ENCODE measurements at regions not wholly inside any gene's neighbourhood (a gene's known extent, or its start where the extent isn't known, plus 50 kb on each side); places are given as distances from the start of the nearest gene placed in this dataset.

DNA sequence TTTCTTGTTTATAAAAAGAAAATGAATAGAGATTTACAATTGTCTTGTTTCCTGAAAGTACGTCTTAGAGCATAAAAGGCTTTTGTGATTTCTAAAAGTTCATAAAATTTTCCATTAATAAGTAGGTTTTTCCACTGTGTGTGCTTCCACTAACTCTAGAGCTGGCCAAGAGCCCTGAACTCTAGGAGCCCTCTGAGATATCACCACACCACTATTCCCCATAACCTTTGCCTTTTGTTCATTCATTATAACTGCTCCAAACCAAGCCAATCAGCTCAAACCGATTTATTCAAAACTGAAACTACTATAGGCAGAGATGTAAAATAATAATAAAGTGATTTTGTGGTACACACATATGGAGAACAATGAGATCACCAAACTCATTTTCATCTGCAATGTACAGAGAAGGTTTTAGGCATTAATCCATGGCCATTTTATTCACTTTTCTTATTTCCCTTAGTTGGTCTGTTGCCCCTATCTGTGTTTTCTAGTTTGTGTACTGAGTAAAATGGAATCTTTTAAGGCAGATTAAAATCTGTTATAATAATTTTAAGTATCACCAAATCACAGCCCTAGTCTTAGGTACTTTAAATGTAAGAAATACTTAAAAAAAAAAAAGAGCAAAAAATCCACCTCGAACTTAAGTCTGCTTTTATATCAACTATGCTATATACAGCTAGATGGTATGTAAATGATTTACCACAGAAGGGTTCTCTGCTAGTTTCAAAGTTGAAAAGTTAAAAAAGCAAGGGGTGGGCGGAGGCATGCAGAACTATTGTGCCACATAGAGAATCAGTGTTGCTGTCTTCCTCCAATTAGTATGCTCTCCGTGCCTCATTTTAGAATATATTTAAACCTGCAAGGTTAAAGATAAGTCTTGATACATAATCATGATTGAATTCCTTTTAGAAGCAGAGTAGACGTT lies 311.3 kb downstream of the KLF12 start:
- H3K36me3 Mint-ChIP-seq (ENCODE audit: insufficient read depth, unreplicated experiment): peaks cover 7% of the 10 kb centered on the region
- no peak overlapping the region for H3K4me3 Mint-ChIP-seq (ENCODE audit: unreplicated experiment)
- peaks cover 25% of the 10 kb centered on the region for H3K4me1 ChIP-seq
- no peak overlapping the region for H3K4me3 ChIP-seq (ENCODE audit: low read depth, low read length)
- no peaks in the 10 kb centered on the region for H3K27me3 ChIP-seq (replicated peaks; ENCODE audit: control insufficient read depth, insufficient read depth, low read length)
- H3K9me3 Mint-ChIP-seq (ENCODE audit: unreplicated experiment): peaks cover 18% of the 10 kb centered on the region
- DNase-seq: no peak
- peaks cover 5% of the 10 kb centered on the region; the same call in 1 of the 2 replicates for H3K9me3 ChIP-seq
- H3K27me3 Mint-ChIP-seq (ENCODE audit: insufficient read depth, unreplicated experiment): no peaks in the 10 kb centered on the region
- no TSS peak for BruUV-seq (replicated peaks)
- H3K4me1 Mint-ChIP-seq (ENCODE audit: low read depth, unreplicated experiment): peaks cover 35% of the 10 kb centered on the region
- ChIA-PET CTCF (interaction anchor here (0.6 kb wide), 1 partner anchor 21 kb away, joined by 3 read pairs; no protein-coding TSS in a partner anchor), POLR2A (no interaction called here)
- H3K27ac Mint-ChIP-seq (ENCODE audit: unreplicated experiment): no peak overlapping the region
- TF ChIP-seq, protein P1, sequence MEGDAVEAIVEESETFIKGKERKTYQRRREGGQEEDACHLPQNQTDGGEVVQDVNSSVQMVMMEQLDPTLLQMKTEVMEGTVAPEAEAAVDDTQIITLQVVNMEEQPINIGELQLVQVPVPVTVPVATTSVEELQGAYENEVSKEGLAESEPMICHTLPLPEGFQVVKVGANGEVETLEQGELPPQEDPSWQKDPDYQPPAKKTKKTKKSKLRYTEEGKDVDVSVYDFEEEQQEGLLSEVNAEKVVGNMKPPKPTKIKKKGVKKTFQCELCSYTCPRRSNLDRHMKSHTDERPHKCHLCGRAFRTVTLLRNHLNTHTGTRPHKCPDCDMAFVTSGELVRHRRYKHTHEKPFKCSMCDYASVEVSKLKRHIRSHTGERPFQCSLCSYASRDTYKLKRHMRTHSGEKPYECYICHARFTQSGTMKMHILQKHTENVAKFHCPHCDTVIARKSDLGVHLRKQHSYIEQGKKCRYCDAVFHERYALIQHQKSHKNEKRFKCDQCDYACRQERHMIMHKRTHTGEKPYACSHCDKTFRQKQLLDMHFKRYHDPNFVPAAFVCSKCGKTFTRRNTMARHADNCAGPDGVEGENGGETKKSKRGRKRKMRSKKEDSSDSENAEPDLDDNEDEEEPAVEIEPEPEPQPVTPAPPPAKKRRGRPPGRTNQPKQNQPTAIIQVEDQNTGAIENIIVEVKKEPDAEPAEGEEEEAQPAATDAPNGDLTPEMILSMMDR (IDR thresholded peaks at IDR 0.05; ENCODE audit: insufficient read depth in 1 of 2, low read depth in 1 of 2, low read length in 1 of 2, severe bottlenecking in 1 of 2, unreplicated experiment in 1 of 2): no peak
- intact Hi-C loops (cut with micrococcal nuclease; ENCODE audit: unreplicated experiment): no loop called here
- no peaks in the 10 kb centered on the region for H3K36me3 ChIP-seq (ENCODE audit: control insufficient read depth, insufficient read depth, low read length)

DNA sequence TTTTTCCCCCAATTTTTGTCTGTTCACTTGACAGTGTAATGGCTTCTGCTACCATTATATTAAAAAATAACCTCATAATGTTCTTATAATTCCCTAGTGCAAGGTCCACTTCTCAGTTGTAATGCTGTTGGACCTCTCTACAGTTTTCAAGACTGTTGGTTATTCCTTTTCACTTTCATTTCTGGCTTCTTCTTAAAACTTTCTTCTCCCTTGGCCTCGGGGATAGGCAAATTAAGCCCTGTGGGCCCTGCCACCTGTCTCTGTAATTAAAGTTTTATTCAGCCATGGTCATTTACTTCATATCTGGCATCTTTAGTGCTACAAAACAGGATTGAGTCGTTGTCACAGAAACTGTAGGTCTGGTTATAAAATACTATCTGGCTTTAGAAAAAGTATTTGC lies 313.5 kb downstream of the KLF12 start:
- TF ChIP-seq, protein P1 (IDR thresholded peaks at IDR 0.05; ENCODE audit: insufficient read depth in 1 of 2, low read depth in 1 of 2, low read length in 1 of 2, severe bottlenecking in 1 of 2, unreplicated experiment in 1 of 2): no peak
- intact Hi-C loops (cut with micrococcal nuclease; ENCODE audit: unreplicated experiment): no loop called here
- Mint-ChIP-seq H3K27me3 (ENCODE audit: insufficient read depth, unreplicated experiment) (no peaks in the 10 kb centered on the region), H3K36me3 (ENCODE audit: insufficient read depth, unreplicated experiment) (peaks cover 7% of the 10 kb centered on the region), H3K4me3 (ENCODE audit: unreplicated experiment) (no peak overlapping the region), H3K9me3 (ENCODE audit: unreplicated experiment) (peaks cover 18% of the 10 kb centered on the region), H3K4me1 (ENCODE audit: low read depth, unreplicated experiment) (peaks cover 35% of the 10 kb centered on the region), H3K27ac (ENCODE audit: unreplicated experiment) (peak overlapping the region; percentile 89)
- Histone ChIP-seq H3K9me3 (peaks cover 5% of the 10 kb centered on the region; the same call in 1 of the 2 replicates), H3K27me3 (replicated peaks; ENCODE audit: control insufficient read depth, insufficient read depth, low read length) (no peaks in the 10 kb centered on the region), H3K36me3 (ENCODE audit: control insufficient read depth, insufficient read depth, low read length) (no peaks in the 10 kb centered on the region), H3K4me1 (peaks cover 25% of the 10 kb centered on the region), H3K4me3 (ENCODE audit: low read depth, low read length) (no peak overlapping the region)
- BruUV-seq (replicated peaks): no TSS peak
- POLR2A ChIA-PET: no interaction called here
- CTCF ChIA-PET: no interaction called here
- DNase-seq: no peak

DNA sequence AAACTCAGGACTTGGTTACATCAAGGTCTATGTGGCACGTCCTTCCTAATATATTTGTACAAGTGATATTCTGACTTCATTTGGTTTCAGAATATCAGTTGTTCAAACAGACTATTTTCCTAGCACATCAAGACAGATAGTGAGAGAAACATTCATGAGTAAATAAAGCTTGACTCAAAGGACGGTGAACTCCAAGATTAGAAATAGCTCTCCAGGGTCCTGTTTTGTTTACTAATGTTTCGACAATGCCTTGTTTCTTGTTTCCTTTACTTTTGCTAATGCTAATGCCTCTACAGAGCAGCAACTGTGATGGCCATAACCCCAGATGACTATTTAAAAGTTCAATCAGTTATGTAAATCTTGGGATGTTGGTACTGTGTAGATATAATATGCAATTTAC lies 313.9 kb downstream of the KLF12 start:
- DNase-seq: no peak
- ChIA-PET CTCF (interaction anchor here (1.0 kb wide), 1 partner anchor 466 kb away, joined by 3 read pairs; no protein-coding TSS in a partner anchor), POLR2A (no interaction called here)
- Mint-ChIP-seq H3K9me3 (ENCODE audit: unreplicated experiment) (peaks cover 18% of the 10 kb centered on the region), H3K27ac (ENCODE audit: unreplicated experiment) (peak overlapping the region; percentile 89), H3K36me3 (ENCODE audit: insufficient read depth, unreplicated experiment) (peaks cover 7% of the 10 kb centered on the region), H3K4me3 (ENCODE audit: unreplicated experiment) (no peak overlapping the region), H3K27me3 (ENCODE audit: insufficient read depth, unreplicated experiment) (no peaks in the 10 kb centered on the region), H3K4me1 (ENCODE audit: low read depth, unreplicated experiment) (peaks cover 35% of the 10 kb centered on the region)
- no peak overlapping the region for H3K4me3 ChIP-seq (ENCODE audit: low read depth, low read length)
- no peaks in the 10 kb centered on the region for H3K27me3 ChIP-seq (replicated peaks; ENCODE audit: control insufficient read depth, insufficient read depth, low read length)
- peaks cover 5% of the 10 kb centered on the region; the same call in 1 of the 2 replicates for H3K9me3 ChIP-seq
- peaks cover 25% of the 10 kb centered on the region for H3K4me1 ChIP-seq
- BruUV-seq (replicated peaks): no TSS peak
- TF ChIP-seq, protein P1 (IDR thresholded peaks at IDR 0.05; ENCODE audit: insufficient read depth in 1 of 2, low read depth in 1 of 2, low read length in 1 of 2, severe bottlenecking in 1 of 2, unreplicated experiment in 1 of 2): no peak
- H3K36me3 ChIP-seq (ENCODE audit: control insufficient read depth, insufficient read depth, low read length): no peaks in the 10 kb centered on the region
- intact Hi-C loops (cut with micrococcal nuclease; ENCODE audit: unreplicated experiment): no loop called here

All from Caco-2 (cell line).